Activated T-cell treated with anti-CD3 and anti-CD28 coated beads, Interleukin-2, amount 50 U/mL, for 72 hours (primary cell): ENCODE measurements at regions not wholly inside any gene's neighbourhood (a gene's known extent, or its start where the extent isn't known, plus 50 kb on each side); places are given as distances from the start of the nearest gene placed in this dataset.

Experiments
- ATAC-seq, 2 donors: fragments of 150-1000 bp; cut with Tn5 transposase; replicated peaks in 1 of 2; 2 replicates each; pipeline ENCODE4 v1.10.0; 2021; ENCODE audit warnings: moderate library complexity in 2 of 2, mild to moderate bottlenecking in 1 of 2
- DNase-seq, 2 donors: peaks; one replicate each; pipeline ENCODE4 v3.0.0; 2021 to 2022; ENCODE audit warnings: mixed read lengths in 1 of 2
- H3K27ac Mint-ChIP-seq: one replicate; pipeline ENCODE4 v1.8.0; 2022; ENCODE audit warnings: mild to moderate bottlenecking, moderate library complexity, mixed read lengths
- H3K27me3 Mint-ChIP-seq: one replicate; pipeline ENCODE4 v1.8.0; 2022; ENCODE audit warnings: low read depth, mixed read lengths
- H3K36me3 Mint-ChIP-seq, 2 donors: one replicate each; pipeline ENCODE4 v1.8.0; 2022; ENCODE audit warnings: mixed read lengths in 2 of 2, mild to moderate bottlenecking in 1 of 2; ENCODE audit not compliant: insufficient read depth in 2 of 2
- H3K4me1 Mint-ChIP-seq: one replicate; pipeline ENCODE4 v1.8.0; 2022; ENCODE audit warnings: low read depth, mixed read lengths
- H3K4me3 Mint-ChIP-seq, 2 donors: one replicate each; pipeline ENCODE4 v1.8.0; 2022; ENCODE audit warnings: mild to moderate bottlenecking in 2 of 2, mixed read lengths in 2 of 2, moderate library complexity in 2 of 2
- H3K9me3 Mint-ChIP-seq, 2 donors: one replicate each; pipeline ENCODE4 v1.8.0; 2022; ENCODE audit warnings: mixed read lengths in 2 of 2

GRCh38 chr6:168155821-168156741 is 77.1 kb upstream of the FRMD1 start:
- Mint-ChIP-seq H3K9me3 (no peaks in the 10 kb centered on the region), H3K27me3 (peaks cover 12% of the 10 kb centered on the region), H3K36me3 (no peaks in the 10 kb centered on the region), H3K4me3 (no peak overlapping the region), H3K4me1 (no peaks in the 10 kb centered on the region), H3K27ac (no peak overlapping the region)
- ATAC-seq (no peak), DNase-seq (no peak)

- Mint-ChIP-seq H3K36me3 (no peaks in the 10 kb centered on the region), H3K9me3 (no peaks in the 10 kb centered on the region), H3K4me1 (no peaks in the 10 kb centered on the region), H3K27me3 (peaks cover 12% of the 10 kb centered on the region), H3K27ac (no peak overlapping the region), H3K4me3 (no peak overlapping the region)
- DNase-seq (no peak), ATAC-seq (no peak)
These were observed 76.2 kb upstream of the FRMD1 start for GRCh38 chr6:168155193-168155592.

GRCh38 chr6:168154263-168154917 is 75.4 kb upstream of the FRMD1 start:
- Mint-ChIP-seq H3K9me3 (no peaks in the 10 kb centered on the region), H3K4me3 (no peak overlapping the region), H3K4me1 (no peaks in the 10 kb centered on the region), H3K36me3 (no peaks in the 10 kb centered on the region), H3K27ac (no peak overlapping the region), H3K27me3 (peaks cover 12% of the 10 kb centered on the region)
- no peak for ATAC-seq
- DNase-seq: no peak

GRCh38 chr6:168153553-168153952 is 74.5 kb upstream of the FRMD1 start:
- ATAC-seq: no peak
- Mint-ChIP-seq H3K4me3 (no peak overlapping the region), H3K27ac (no peak overlapping the region)

GRCh38 chr6:168152980-168153379 is 74.0 kb upstream of the FRMD1 start:
- no peak for DNase-seq
- no peak overlapping the region for H3K4me3 Mint-ChIP-seq
- H3K36me3 Mint-ChIP-seq: no peaks in the 10 kb centered on the region
- no peaks in the 10 kb centered on the region for H3K4me1 Mint-ChIP-seq
- H3K27ac Mint-ChIP-seq: no peak overlapping the region
- H3K9me3 Mint-ChIP-seq: no peaks in the 10 kb centered on the region
- peaks cover 11% of the 10 kb centered on the region for H3K27me3 Mint-ChIP-seq
- no peak for ATAC-seq

More at GRCh38 chr6:168153553-168153952, 74.5 kb upstream of the FRMD1 start:
- H3K27me3 Mint-ChIP-seq: peaks cover 12% of the 10 kb centered on the region
- DNase-seq: no peak
- no peaks in the 10 kb centered on the region for H3K36me3 Mint-ChIP-seq
- no peaks in the 10 kb centered on the region for H3K9me3 Mint-ChIP-seq
- H3K4me1 Mint-ChIP-seq: no peaks in the 10 kb centered on the region

- H3K36me3 Mint-ChIP-seq: no peaks in the 10 kb centered on the region
- ATAC-seq (no peak), DNase-seq (no peak)
- no peak overlapping the region for H3K4me3 Mint-ChIP-seq
- no peaks in the 10 kb centered on the region for H3K4me1 Mint-ChIP-seq
- H3K27ac Mint-ChIP-seq: no peak overlapping the region
- no peaks in the 10 kb centered on the region for H3K9me3 Mint-ChIP-seq
- peaks cover 6% of the 10 kb centered on the region for H3K27me3 Mint-ChIP-seq
These were observed 73.4 kb upstream of the FRMD1 start for GRCh38 chr6:168152306-168152963.

GRCh38 chr6:168150551-168151320 is 71.7 kb upstream of the FRMD1 start:
- Mint-ChIP-seq H3K9me3 (no peaks in the 10 kb centered on the region), H3K27ac (no peak overlapping the region), H3K4me3 (no peak overlapping the region), H3K36me3 (no peaks in the 10 kb centered on the region), H3K27me3 (no peaks in the 10 kb centered on the region), H3K4me1 (no peaks in the 10 kb centered on the region)
- DNase-seq (no peak), ATAC-seq (no peak)

GRCh38 chr6:168149015-168149414 is 70.0 kb upstream of the FRMD1 start:
- peaks cover 0 to 2% of the 10 kb centered on the region in 2 donors for H3K9me3 Mint-ChIP-seq
- DNase-seq: no peak
- no peak for ATAC-seq
- no peaks in the 10 kb centered on the region for H3K36me3 Mint-ChIP-seq
- H3K27me3 Mint-ChIP-seq: peaks cover 12% of the 10 kb centered on the region
- H3K27ac Mint-ChIP-seq: no peak overlapping the region
- H3K4me3 Mint-ChIP-seq: no peak overlapping the region
- no peaks in the 10 kb centered on the region for H3K4me1 Mint-ChIP-seq

GRCh38 chr6:168148231-168148849 is 69.3 kb upstream of the FRMD1 start:
- Mint-ChIP-seq H3K4me1 (no peaks in the 10 kb centered on the region), H3K27me3 (peaks cover 12% of the 10 kb centered on the region), H3K4me3 (no peak overlapping the region), H3K27ac (no peak overlapping the region), H3K36me3 (no peaks in the 10 kb centered on the region), H3K9me3 (peaks cover 0 to 2% of the 10 kb centered on the region in 2 donors)
- DNase-seq: no peak
- ATAC-seq: no peak

- Mint-ChIP-seq H3K27ac (no peak overlapping the region), H3K9me3 (peaks cover 0 to 4% of the 10 kb centered on the region in 2 donors), H3K27me3 (peaks cover 21% of the 10 kb centered on the region), H3K4me3 (no peak overlapping the region), H3K36me3 (no peaks in the 10 kb centered on the region), H3K4me1 (no peaks in the 10 kb centered on the region)
- ATAC-seq (no peak), DNase-seq (no peak)
These were observed 68.3 kb upstream of the FRMD1 start for GRCh38 chr6:168147205-168147738.

GRCh38 chr6:168145747-168146596 is 67.0 kb upstream of the FRMD1 start:
- Mint-ChIP-seq H3K4me3 (no peak overlapping the region), H3K4me1 (no peaks in the 10 kb centered on the region), H3K36me3 (no peaks in the 10 kb centered on the region), H3K27me3 (peaks cover 21% of the 10 kb centered on the region), H3K9me3 (peaks cover 2 to 4% of the 10 kb centered on the region in 2 donors), H3K27ac (no peak overlapping the region)
- ATAC-seq (no peak), DNase-seq (no peak)
